ENCODE measurements at regions not wholly inside any gene's neighbourhood (a gene's known extent, or its start where the extent isn't known, plus 50 kb on each side); places are given as distances from the start of the nearest gene placed in this dataset.
"Not testable (repeated sequence)": the region's sequence is repeated elsewhere in the genome, so short reads cannot be mapped to it uniquely, and the experiment has no call there.

DNA sequence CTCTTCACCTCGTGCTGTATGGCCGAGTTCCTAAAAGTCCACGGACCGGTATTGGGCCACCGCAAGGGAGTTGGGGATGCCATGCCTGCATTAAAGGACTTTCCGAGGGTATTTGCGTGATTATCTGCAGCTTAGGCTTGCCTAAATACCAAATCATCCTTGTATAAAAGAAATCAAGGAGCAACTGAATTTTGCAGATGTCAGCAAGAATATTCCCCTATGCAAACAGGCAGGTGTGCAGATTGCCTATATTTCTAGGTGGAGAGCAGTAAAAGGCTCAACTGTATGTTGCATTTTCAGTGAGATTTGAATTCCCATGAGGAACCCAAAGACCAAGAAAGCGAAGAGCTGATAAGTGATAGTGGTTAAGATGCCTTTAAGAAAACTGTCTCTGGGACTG, 452.3 kb downstream of the CDH11 start:
- DNase-seq (ENCODE audit: low read depth) = no peak
- no peak for FAIRE-seq
- TF ChIP-seq CTCF (IDR thresholded peaks at IDR 0.05; ENCODE audit: insufficient read depth, low read length, severe bottlenecking) = no peak
- Histone ChIP-seq H3K36me3 (ENCODE audit: control insufficient read depth, insufficient read depth, low read length) (no peaks in the 10 kb centered on the region), H3K4me3 (ENCODE audit: low read depth, low read length) (no peak overlapping the region), H3K27me3 (ENCODE audit: control insufficient read depth, insufficient read depth, low read length) (no peaks in the 10 kb centered on the region)

- Histone ChIP-seq H3K27me3 (ENCODE audit: control insufficient read depth, insufficient read depth, low read length) (no peaks in the 10 kb centered on the region), H3K36me3 (ENCODE audit: control insufficient read depth, insufficient read depth, low read length) (no peaks in the 10 kb centered on the region), H3K4me3 (ENCODE audit: low read depth, low read length) (no peak overlapping the region)
- DNase-seq (ENCODE audit: low read depth) = no peak
- TF ChIP-seq CTCF (IDR thresholded peaks at IDR 0.05; ENCODE audit: insufficient read depth, low read length, severe bottlenecking) = no peak
- no peak for FAIRE-seq
Measured at GRCh38 chr16:64667334-64667877, 454.5 kb downstream of the CDH11 start.

DNA sequence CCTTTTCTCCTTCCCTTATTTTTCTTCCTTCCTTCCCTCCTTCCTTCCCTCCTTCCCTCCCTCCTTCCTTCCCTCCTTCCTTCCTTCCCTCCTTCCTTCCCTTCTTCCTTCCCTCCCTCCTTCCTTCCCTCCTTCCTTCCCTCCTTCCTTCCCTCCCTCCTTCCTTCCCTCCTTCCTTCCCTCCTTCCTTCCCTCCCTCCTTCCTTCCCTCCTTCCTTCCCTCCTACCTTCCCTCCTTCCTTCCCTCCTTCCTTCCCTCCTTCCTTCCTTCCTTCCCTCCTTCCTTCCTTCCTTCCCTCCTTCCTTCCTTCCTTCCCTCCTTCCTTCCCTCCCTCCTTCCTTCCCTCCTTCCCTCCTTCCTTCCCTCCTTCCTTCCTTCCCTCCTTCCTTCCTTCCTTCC, 459.6 kb downstream of the CDH11 start:
- not testable (repeated sequence) for H3K4me3 ChIP-seq (ENCODE audit: low read depth, low read length); H3K36me3 ChIP-seq (ENCODE audit: control insufficient read depth, insufficient read depth, low read length); FAIRE-seq; H3K27me3 ChIP-seq (ENCODE audit: control insufficient read depth, insufficient read depth, low read length); DNase-seq (ENCODE audit: low read depth)

GRCh38 chr16:64659866-64660265, 462.0 kb downstream of the CDH11 start:
- no peak overlapping the region for H3K4me3 ChIP-seq (ENCODE audit: low read depth, low read length)
- DNase-seq (ENCODE audit: low read depth) = no peak
- TF ChIP-seq CTCF (IDR thresholded peaks at IDR 0.05; ENCODE audit: insufficient read depth, low read length, severe bottlenecking) = no peak
- FAIRE-seq = no peak
- no peaks in the 10 kb centered on the region for H3K27me3 ChIP-seq (ENCODE audit: control insufficient read depth, insufficient read depth, low read length)
- no peaks in the 10 kb centered on the region for H3K36me3 ChIP-seq (ENCODE audit: control insufficient read depth, insufficient read depth, low read length)

- Histone ChIP-seq H3K4me3 (ENCODE audit: low read depth, low read length) (no peak overlapping the region), H3K27me3 (ENCODE audit: control insufficient read depth, insufficient read depth, low read length) (no peaks in the 10 kb centered on the region), H3K36me3 (ENCODE audit: control insufficient read depth, insufficient read depth, low read length) (no peaks in the 10 kb centered on the region)
- FAIRE-seq (no peak), DNase-seq (ENCODE audit: low read depth) (peak; percentile 77)
- no peak for TF ChIP-seq CTCF (IDR thresholded peaks at IDR 0.05; ENCODE audit: insufficient read depth, low read length, severe bottlenecking)
Measured at GRCh38 chr16:64657316-64658011, 464.4 kb downstream of the CDH11 start.

- H3K36me3 ChIP-seq (ENCODE audit: control insufficient read depth, insufficient read depth, low read length) = no peaks in the 10 kb centered on the region
- no peak for FAIRE-seq
- H3K27me3 ChIP-seq (ENCODE audit: control insufficient read depth, insufficient read depth, low read length) = no peaks in the 10 kb centered on the region
- H3K4me3 ChIP-seq (ENCODE audit: low read depth, low read length) = no peak overlapping the region
- TF ChIP-seq CTCF (IDR thresholded peaks at IDR 0.05; ENCODE audit: insufficient read depth, low read length, severe bottlenecking) = no peak
- no peak for DNase-seq (ENCODE audit: low read depth)
Measured at GRCh38 chr16:64656471-64656870, 465.4 kb downstream of the CDH11 start.

Measured in bronchial epithelial cell (primary cell).